Endothelial cell (in vitro differentiated cells): ENCODE measurements at regions not wholly inside any gene's neighbourhood (a gene's known extent, or its start where the extent isn't known, plus 50 kb on each side); places are given as distances from the start of the nearest gene placed in this dataset.
"Not testable (repeated sequence)": the region's sequence is repeated elsewhere in the genome, so short reads cannot be mapped to it uniquely, and the experiment has no call there.

Experiments used
- DNase-seq: peaks from one replicate; pipeline ENCODE4 v3.0.0; 2021; ENCODE audit warnings: low spot score
- H3K27ac Mint-ChIP-seq: one replicate; pipeline ENCODE4 v1.8.0; 2021; ENCODE audit warnings: mixed read lengths, inconsistent platforms; ENCODE audit not compliant: unreplicated experiment
- H3K27me3 Mint-ChIP-seq: one replicate; pipeline ENCODE4 v1.8.0; 2021; ENCODE audit warnings: mild to moderate bottlenecking, moderate library complexity, mixed read lengths, inconsistent platforms; ENCODE audit not compliant: unreplicated experiment
- H3K36me3 Mint-ChIP-seq: one replicate; pipeline ENCODE4 v1.8.0; 2021; ENCODE audit warnings: mild to moderate bottlenecking, low read depth, mixed read lengths, inconsistent platforms; ENCODE audit not compliant: unreplicated experiment
- H3K4me1 Mint-ChIP-seq: one replicate; pipeline ENCODE4 v1.8.0; 2021; ENCODE audit warnings: mild to moderate bottlenecking, mixed read lengths, inconsistent platforms; ENCODE audit not compliant: unreplicated experiment
- H3K4me3 Mint-ChIP-seq: one replicate; pipeline ENCODE4 v1.8.0; 2021; ENCODE audit warnings: mild to moderate bottlenecking, mixed read lengths, inconsistent platforms; ENCODE audit not compliant: unreplicated experiment
- H3K9me3 Mint-ChIP-seq: one replicate; pipeline ENCODE4 v1.8.0; 2021; ENCODE audit warnings: mixed read lengths, inconsistent platforms; ENCODE audit not compliant: unreplicated experiment
- TF ChIP-seq, protein P1 (sequence below): fragments of 200-600 bp; sonication (generic); IDR thresholded peaks from one replicate; pipeline ENCODE4 v1.5.0; 2021; ENCODE audit warnings: antibody characterized with exemption; ENCODE audit not compliant: unreplicated experiment

DNA sequence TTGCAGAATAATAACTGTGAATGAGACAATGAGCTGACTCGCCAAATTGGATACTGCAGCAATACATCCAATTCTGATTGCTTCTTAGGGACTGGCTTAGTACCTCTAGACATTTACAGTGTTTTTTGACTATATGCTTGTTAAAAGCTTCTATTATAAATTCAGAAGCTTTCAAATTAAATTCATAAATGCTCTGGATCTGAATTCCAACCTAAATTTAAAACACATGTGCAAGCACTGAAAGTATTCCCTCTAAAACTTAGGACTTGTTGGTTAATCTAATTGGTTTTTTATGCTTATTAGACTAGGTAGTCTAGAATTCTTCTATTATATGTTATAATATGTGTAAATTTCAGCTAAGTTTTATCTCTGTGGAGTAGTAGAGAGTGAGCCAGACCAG, 306.9 kb downstream of the CPS1 start:
- no peaks in the 10 kb centered on the region for H3K36me3 Mint-ChIP-seq
- H3K27ac Mint-ChIP-seq, result no peak overlapping the region
- no peak overlapping the region for H3K4me3 Mint-ChIP-seq
- no peak for DNase-seq
- no peaks in the 10 kb centered on the region for H3K4me1 Mint-ChIP-seq
- no peaks in the 10 kb centered on the region for H3K9me3 Mint-ChIP-seq
- TF ChIP-seq, protein P1, sequence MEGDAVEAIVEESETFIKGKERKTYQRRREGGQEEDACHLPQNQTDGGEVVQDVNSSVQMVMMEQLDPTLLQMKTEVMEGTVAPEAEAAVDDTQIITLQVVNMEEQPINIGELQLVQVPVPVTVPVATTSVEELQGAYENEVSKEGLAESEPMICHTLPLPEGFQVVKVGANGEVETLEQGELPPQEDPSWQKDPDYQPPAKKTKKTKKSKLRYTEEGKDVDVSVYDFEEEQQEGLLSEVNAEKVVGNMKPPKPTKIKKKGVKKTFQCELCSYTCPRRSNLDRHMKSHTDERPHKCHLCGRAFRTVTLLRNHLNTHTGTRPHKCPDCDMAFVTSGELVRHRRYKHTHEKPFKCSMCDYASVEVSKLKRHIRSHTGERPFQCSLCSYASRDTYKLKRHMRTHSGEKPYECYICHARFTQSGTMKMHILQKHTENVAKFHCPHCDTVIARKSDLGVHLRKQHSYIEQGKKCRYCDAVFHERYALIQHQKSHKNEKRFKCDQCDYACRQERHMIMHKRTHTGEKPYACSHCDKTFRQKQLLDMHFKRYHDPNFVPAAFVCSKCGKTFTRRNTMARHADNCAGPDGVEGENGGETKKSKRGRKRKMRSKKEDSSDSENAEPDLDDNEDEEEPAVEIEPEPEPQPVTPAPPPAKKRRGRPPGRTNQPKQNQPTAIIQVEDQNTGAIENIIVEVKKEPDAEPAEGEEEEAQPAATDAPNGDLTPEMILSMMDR, result no peak
- no peaks in the 10 kb centered on the region for H3K27me3 Mint-ChIP-seq

DNA sequence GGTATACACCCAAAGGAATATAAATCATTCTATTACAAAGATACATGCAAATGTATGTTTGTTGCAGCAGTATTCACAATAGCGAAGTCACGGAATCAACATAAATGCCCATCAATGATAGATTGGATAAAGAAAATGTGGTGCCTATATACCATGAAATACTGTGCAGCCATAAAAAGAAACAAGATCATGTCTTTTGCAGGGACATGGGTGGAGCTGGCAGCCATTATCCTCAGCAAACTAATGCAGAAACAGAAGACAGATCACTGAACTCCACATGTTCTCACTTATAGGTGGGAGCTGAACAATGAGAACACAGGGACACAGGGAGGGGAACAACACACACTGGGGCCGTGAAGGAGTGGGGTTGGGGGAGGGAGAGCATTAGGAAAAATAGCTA, 315.2 kb downstream of the CPS1 start:
- H3K4me3 Mint-ChIP-seq, H3K36me3 Mint-ChIP-seq, H3K27me3 Mint-ChIP-seq, H3K4me1 Mint-ChIP-seq, H3K9me3 Mint-ChIP-seq, DNase-seq, H3K27ac Mint-ChIP-seq: not testable (repeated sequence)

DNA sequence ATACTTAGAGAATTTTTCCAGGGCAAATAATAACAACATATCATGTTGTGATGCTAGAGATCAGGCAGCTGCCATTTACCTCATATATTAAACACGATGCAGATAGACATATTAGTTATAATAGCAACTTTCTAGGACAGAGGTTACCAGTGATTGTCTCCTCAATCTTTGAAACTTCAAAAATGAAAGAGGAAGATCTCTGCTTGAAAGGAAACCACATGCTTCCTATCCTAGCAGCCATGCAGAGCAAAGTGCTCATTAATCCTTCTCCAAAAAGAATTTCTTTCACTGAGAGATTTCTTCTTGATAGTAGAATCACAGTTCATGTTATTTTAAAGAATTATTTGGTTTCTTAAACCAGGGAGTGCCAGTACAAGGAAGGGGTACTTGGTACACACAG, 317.2 kb downstream of the CPS1 start:
- Mint-ChIP-seq H3K4me1 (peaks cover 9% of the 10 kb centered on the region), H3K9me3 (no peaks in the 10 kb centered on the region), H3K36me3 (no peaks in the 10 kb centered on the region), H3K4me3 (no peak overlapping the region), H3K27me3 (no peaks in the 10 kb centered on the region), H3K27ac (no peak overlapping the region)
- TF ChIP-seq, protein P1, result no peak
- no peak for DNase-seq

DNA sequence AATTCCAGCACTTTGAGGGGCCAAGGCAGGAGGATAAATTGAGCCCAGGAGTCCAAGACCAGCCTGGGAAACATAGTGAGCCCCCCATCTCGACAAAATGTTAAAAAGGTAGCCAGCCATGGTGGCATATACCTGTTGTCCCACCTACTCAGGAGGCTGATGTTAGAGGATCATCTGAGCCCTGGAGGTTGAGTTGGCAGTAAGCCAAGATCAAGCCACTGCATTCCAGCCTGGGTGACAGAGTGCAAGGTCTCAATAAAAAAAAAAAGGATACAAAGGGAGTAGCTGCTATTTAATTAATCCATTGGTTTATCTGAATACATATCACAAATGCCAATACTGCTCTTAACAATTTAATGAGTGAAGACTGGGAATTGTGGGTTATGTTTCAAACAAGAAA, 327.8 kb downstream of the CPS1 start:
- H3K27ac Mint-ChIP-seq, result no peak overlapping the region
- no peaks in the 10 kb centered on the region for H3K9me3 Mint-ChIP-seq
- no peaks in the 10 kb centered on the region for H3K4me1 Mint-ChIP-seq
- no peaks in the 10 kb centered on the region for H3K36me3 Mint-ChIP-seq
- no peak for DNase-seq
- no peaks in the 10 kb centered on the region for H3K27me3 Mint-ChIP-seq
- H3K4me3 Mint-ChIP-seq, result no peak overlapping the region
- TF ChIP-seq, protein P1, result no peak

DNA sequence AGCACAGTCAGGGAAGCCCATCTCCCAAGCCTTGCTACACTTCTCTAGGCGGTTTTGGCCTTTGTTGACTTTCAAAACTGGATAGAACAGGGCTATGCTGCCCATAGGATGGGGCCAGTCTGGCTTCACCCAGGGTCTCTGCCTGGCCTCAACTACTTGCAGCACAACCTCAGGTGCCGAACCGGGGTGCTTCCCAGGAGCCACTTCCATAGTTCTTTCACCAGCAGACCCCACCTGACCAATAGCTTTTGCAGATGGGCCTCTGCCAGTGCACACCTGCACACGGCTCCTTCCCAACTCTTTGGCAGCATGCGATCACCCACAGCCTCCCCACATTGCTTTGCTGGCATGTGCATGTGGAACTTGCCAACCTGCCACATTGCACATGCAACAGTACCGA, 331.6 kb downstream of the CPS1 start:
- no peaks in the 10 kb centered on the region for H3K36me3 Mint-ChIP-seq

More for the DNA sequence above, 331.6 kb downstream of the CPS1 start:
- H3K27ac Mint-ChIP-seq, result no peak overlapping the region
- no peak overlapping the region for H3K4me3 Mint-ChIP-seq
- TF ChIP-seq, protein P1, result no peak
- peaks cover 7% of the 10 kb centered on the region for H3K4me1 Mint-ChIP-seq
- no peak for DNase-seq
- no peaks in the 10 kb centered on the region for H3K9me3 Mint-ChIP-seq
- no peaks in the 10 kb centered on the region for H3K27me3 Mint-ChIP-seq
